ENCODE measurements at regions not wholly inside any gene's neighbourhood (a gene's known extent, or its start where the extent isn't known, plus 50 kb on each side); places are given as distances from the start of the nearest gene placed in this dataset.

- H3K79me2 ChIP-seq (ENCODE audit: control insufficient read depth, insufficient read depth, low read length): no peaks in the 10 kb centered on the region
- H3K9ac ChIP-seq (ENCODE audit: control insufficient read depth, extremely low read depth, insufficient read depth, low read length): no peak overlapping the region
- H3K4me2 ChIP-seq (ENCODE audit: control insufficient read depth, extremely low read depth, insufficient read depth, low read depth, low read length): no peak overlapping the region
- dilution Hi-C loops (cut with MboI; ENCODE audit: extremely low pct_ligation_motif_present, low sequenced_read_pairs): no loop called here
- H3K27me3 ChIP-seq (ENCODE audit: control insufficient read depth, extremely low read depth, insufficient read depth, low read length): no peaks in the 10 kb centered on the region
- H3K36me3 ChIP-seq (ENCODE audit: control insufficient read depth in 2 of 2, extremely low read depth in 1 of 2, insufficient read depth in 2 of 2, low read length in 2 of 2): no peaks in the 10 kb centered on the region
- TF ChIP-seq EZH2 (IDR thresholded peaks at IDR 0.05; ENCODE audit: low read length): no peak
- TF ChIP-seq CTCF (optimal IDR thresholded peaks at IDR 0.05 in 1 of 3, IDR thresholded peaks at IDR 0.05 in 1 of 3, conservative IDR thresholded peaks at IDR 0.05 in 1 of 3; ENCODE audit: extremely low read depth in 1 of 3, insufficient read depth in 2 of 3, low read length in 3 of 3): no peak
- no peaks in the 10 kb centered on the region for H4K20me1 ChIP-seq (ENCODE audit: control insufficient read depth, extremely low read depth, insufficient read depth, low read length)
- FAIRE-seq: no peak
- H3K9me1 ChIP-seq (ENCODE audit: control insufficient read depth, extremely low read depth, insufficient read depth, low read length): no peaks in the 10 kb centered on the region
- no peak overlapping the region for H2AFZ ChIP-seq (ENCODE audit: control insufficient read depth, low read length)
- no peak for DNase-seq (ENCODE audit: low read depth, low spot score)
- H3K4me3 ChIP-seq (ENCODE audit: control insufficient read depth in 2 of 3, extremely low read depth in 1 of 3, insufficient read depth in 2 of 3, low read depth in 1 of 3, low read length in 3 of 3): no peak overlapping the region
- H3K4me1 ChIP-seq (ENCODE audit: control insufficient read depth, extremely low read depth, insufficient read depth, low read length): no peaks in the 10 kb centered on the region
- H3K27ac ChIP-seq (ENCODE audit: control insufficient read depth, insufficient read depth, low read length): no peak overlapping the region
- no peaks in the 10 kb centered on the region for H3K9me3 ChIP-seq (ENCODE audit: control insufficient read depth, low read depth, low read length)
Observed at GRCh38 chr10:43731486-43731885, 82.8 kb upstream of the ZNF32 start.

- Histone ChIP-seq H3K36me3 (ENCODE audit: control insufficient read depth in 2 of 2, extremely low read depth in 1 of 2, insufficient read depth in 2 of 2, low read length in 2 of 2) (no peaks in the 10 kb centered on the region), H4K20me1 (ENCODE audit: control insufficient read depth, extremely low read depth, insufficient read depth, low read length) (no peaks in the 10 kb centered on the region), H3K4me1 (ENCODE audit: control insufficient read depth, extremely low read depth, insufficient read depth, low read length) (no peaks in the 10 kb centered on the region), H3K9me1 (ENCODE audit: control insufficient read depth, extremely low read depth, insufficient read depth, low read length) (no peaks in the 10 kb centered on the region), H3K4me3 (ENCODE audit: control insufficient read depth in 2 of 3, extremely low read depth in 1 of 3, insufficient read depth in 2 of 3, low read depth in 1 of 3, low read length in 3 of 3) (no peak overlapping the region), H3K9ac (ENCODE audit: control insufficient read depth, extremely low read depth, insufficient read depth, low read length) (no peak overlapping the region), H3K4me2 (ENCODE audit: control insufficient read depth, extremely low read depth, insufficient read depth, low read depth, low read length) (no peak overlapping the region), H3K27me3 (ENCODE audit: control insufficient read depth, extremely low read depth, insufficient read depth, low read length) (no peaks in the 10 kb centered on the region), H3K9me3 (ENCODE audit: control insufficient read depth, low read depth, low read length) (no peaks in the 10 kb centered on the region), H3K27ac (ENCODE audit: control insufficient read depth, insufficient read depth, low read length) (no peak overlapping the region), H2AFZ (ENCODE audit: control insufficient read depth, low read length) (no peak overlapping the region), H3K79me2 (ENCODE audit: control insufficient read depth, insufficient read depth, low read length) (no peaks in the 10 kb centered on the region)
- DNase-seq (ENCODE audit: low read depth, low spot score) (no peak), FAIRE-seq (no peak)
- TF ChIP-seq EZH2 (IDR thresholded peaks at IDR 0.05; ENCODE audit: low read length) (no peak), CTCF (optimal IDR thresholded peaks at IDR 0.05 in 1 of 3, IDR thresholded peaks at IDR 0.05 in 1 of 3, conservative IDR thresholded peaks at IDR 0.05 in 1 of 3; ENCODE audit: extremely low read depth in 1 of 3, insufficient read depth in 2 of 3, low read length in 3 of 3) (no peak)
- dilution Hi-C loops (cut with MboI; ENCODE audit: extremely low pct_ligation_motif_present, low sequenced_read_pairs): no loop called here
Observed at GRCh38 chr10:43728425-43728824, 79.7 kb upstream of the ZNF32 start.
